Cardiac fibroblast (primary cell): ENCODE measurements at regions not wholly inside any gene's neighbourhood (a gene's known extent, or its start where the extent isn't known, plus 50 kb on each side); places are given as distances from the start of the nearest gene placed in this dataset.
"Not testable (repeated sequence)": the region's sequence is repeated elsewhere in the genome, so short reads cannot be mapped to it uniquely, and the experiment has no call there.

Experiments
- DNase-seq, 2 donors: peaks; one replicate each; pipeline versions ENCODE4 v3.0.0 to v3.0.0-alpha.2; 2010; ENCODE audit warnings: low read depth in 2 of 2
- H3K4me3 ChIP-seq, 2 donors: replicated peaks in 1 of 2; 1 replicate in 1 of 2; 2 replicates in 1 of 2; pipeline ENCODE4 v1.5.1; 2011; ENCODE audit warnings: low read depth in 2 of 2, low read length in 2 of 2, mild to moderate bottlenecking in 2 of 2, moderate library complexity in 1 of 2
- TF ChIP-seq, protein P1 (sequence below): IDR thresholded peaks from one replicate; pipeline ENCODE4 v1.5.1; 2011; ENCODE audit warnings: low read depth, mild to moderate bottlenecking, low read length, inconsistent platforms

DNA sequence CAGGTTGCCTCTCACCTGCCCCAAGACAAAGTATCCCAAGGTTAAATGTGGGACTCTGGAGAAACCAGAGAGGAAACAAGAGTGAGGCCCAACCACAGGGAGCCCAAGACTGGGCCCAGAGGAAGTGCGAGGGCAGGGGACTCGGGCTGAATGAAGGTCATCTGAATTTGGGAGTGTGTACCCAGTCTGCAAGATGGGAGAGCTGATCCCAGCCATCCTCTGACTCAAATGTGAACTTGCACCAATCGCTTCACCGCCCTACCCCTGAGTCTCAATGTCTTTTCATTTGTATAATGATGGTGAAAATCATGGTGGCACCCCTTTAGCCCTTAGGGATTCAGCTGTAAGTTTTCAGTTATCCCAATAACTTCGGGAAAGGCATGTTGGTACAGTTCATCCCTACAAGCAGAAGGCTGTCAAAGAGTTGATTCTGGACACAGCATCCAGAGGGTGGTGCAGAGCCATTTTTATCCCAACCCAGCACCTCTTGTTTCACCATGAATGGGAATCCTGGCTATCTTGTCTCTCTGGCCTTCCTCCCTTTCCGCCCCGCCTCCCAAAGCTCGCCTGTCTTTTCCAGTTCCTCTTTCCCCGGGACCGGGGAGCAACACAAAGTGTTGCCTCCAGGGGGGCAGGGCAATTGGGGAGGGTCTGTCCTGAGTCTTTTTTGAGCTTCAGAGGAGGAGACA lies 123.4 kb downstream of the NUFIP1 start:
- DNase-seq = no peak
- H3K4me3 ChIP-seq = no peak overlapping the region
- TF ChIP-seq, protein P1, sequence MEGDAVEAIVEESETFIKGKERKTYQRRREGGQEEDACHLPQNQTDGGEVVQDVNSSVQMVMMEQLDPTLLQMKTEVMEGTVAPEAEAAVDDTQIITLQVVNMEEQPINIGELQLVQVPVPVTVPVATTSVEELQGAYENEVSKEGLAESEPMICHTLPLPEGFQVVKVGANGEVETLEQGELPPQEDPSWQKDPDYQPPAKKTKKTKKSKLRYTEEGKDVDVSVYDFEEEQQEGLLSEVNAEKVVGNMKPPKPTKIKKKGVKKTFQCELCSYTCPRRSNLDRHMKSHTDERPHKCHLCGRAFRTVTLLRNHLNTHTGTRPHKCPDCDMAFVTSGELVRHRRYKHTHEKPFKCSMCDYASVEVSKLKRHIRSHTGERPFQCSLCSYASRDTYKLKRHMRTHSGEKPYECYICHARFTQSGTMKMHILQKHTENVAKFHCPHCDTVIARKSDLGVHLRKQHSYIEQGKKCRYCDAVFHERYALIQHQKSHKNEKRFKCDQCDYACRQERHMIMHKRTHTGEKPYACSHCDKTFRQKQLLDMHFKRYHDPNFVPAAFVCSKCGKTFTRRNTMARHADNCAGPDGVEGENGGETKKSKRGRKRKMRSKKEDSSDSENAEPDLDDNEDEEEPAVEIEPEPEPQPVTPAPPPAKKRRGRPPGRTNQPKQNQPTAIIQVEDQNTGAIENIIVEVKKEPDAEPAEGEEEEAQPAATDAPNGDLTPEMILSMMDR = no peak

DNA sequence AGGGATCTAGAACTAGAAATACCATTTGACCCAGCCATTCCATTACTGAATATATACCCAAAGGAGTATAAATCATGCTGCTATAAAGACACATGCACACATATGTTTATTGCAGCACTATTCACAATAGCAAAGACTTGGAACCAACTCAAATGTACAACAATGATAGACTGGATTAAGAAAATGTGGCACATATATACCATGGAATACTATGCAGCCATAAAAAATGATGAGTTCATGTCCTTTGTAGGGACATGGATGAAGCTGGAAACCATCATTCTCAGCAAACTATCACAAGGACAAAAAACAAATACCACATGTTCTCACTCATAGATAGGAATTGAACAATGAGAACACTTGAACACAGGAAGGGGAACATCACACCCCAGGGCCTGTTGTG lies 125.6 kb downstream of the NUFIP1 start:
- not testable (repeated sequence) for H3K4me3 ChIP-seq, DNase-seq

DNA sequence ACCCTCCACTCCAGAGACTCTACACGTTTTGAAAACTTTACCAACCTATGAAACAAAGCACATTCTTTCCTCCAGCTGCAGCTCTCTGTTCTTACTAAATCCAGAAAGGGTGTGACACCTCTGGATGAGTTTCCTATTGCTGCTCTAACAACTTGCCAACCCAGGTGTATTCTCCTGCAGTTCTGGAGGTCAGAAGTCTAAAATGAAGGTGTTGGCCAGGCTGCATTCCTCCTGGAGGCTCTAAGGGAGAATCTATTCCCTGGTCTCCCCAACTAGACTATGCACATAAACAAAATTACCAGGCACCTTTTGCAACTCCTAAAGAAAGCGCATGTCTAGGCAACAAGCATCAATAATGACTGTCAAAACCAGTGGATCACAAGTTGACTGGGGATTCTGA lies 128.8 kb downstream of the NUFIP1 start:
- TF ChIP-seq, protein P1 = no peak
- H3K4me3 ChIP-seq = no peak overlapping the region
- DNase-seq = no peak

DNA sequence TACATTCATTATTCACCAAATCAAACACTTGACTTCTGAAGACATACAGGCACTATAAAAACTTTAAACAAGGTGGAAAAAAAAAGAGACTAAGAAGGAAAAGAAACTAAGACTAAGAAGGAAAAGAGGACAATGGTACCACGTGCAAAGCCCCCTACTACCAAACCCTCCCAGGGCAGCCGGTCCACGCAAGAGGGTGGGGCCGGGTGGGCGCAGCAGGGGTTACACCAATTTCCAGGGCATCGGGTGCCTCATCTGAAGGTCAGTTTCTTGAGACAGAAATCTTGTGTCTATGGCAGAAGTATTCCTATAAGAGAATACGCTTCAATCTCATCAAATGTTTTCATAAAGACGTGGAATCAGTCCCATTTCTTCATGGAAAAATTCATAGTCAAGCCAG lies 131.5 kb downstream of the NUFIP1 start:
- TF ChIP-seq, protein P1 = no peak
- DNase-seq = no peak
- no peak overlapping the region for H3K4me3 ChIP-seq

DNA sequence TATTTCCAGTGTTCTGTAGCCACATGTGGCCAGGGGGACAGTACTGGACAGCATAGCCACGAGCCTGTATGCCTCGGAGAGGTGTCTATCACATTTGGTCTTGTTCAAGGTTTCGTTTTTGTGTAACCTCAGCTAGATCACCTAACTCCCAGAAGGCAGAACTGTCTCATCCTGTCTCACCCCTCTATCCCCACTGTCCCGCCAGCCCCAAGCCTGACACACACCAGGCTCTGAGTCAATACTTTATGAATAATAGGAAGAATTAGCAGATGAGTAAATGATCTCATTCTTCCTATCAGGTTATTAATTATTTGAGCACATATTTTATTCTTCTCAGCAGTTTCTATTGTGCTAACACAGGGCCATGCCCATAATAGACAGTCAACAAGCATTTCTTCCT lies 132.2 kb downstream of the NUFIP1 start:
- TF ChIP-seq, protein P1 = no peak
- no peak for DNase-seq
- no peak overlapping the region for H3K4me3 ChIP-seq

DNA sequence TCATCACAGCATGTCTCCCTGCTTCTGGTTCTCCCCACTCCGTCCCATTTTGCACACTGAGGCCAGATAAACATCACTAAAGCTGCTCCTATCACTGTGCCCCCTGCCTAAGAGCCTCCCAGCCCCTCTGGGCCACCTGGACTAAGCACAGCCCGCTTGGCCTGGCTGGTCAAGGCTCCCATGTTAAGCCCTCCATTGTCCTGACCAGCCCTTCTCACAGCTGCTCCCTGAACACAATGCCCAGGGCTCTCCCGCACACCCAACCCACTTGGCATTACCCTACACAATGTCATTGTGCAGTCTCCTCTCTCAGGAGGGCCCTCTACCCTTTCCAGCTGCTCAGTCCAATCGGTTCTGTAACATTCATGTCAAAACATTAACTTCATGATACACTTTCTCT lies 133.4 kb downstream of the NUFIP1 start:
- TF ChIP-seq, protein P1 = no peak
- no peak for DNase-seq
- no peak overlapping the region for H3K4me3 ChIP-seq

DNA sequence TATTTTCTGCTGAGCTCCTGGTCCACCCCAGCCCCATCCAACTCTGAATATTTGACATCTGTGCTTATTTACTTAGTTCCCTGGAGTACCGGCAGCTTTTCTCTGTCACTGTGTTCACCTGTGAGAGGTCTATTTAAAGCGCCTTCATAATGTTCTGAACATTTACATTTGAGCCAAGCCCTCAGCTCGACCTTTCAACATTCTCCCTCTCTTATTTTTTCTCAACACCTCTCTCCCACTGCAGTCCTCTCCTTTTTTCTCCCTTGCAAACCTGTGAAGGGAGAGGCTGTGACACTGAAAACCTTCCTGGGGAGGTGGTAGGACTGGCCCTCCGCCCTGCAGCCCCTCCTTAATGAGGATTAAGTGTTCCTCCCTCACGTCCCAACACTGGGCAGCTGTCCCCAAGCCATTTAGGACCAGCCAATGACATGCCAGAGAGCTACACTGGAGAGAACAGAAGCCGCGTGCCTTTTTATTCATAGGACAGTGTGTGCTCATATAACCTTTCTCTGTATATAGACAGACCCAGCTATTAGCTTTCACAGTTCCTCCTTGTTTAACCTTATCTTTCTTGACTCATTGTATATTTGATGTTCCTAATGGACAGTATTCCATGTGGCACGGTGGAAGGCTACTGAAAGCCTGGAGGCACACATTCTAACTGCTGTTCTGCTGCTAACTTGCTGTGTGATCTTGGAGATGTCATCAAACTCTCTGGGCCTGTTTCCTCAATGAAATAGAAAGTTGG lies 134.8 kb downstream of the NUFIP1 start:
- DNase-seq = no peak
- H3K4me3 ChIP-seq = no peak overlapping the region
- TF ChIP-seq, protein P1 = no peak
